GM12864 (cell line): ENCODE measurements at regions not wholly inside any gene's neighbourhood (a gene's known extent, or its start where the extent isn't known, plus 50 kb on each side); places are given as distances from the start of the nearest gene placed in this dataset.
"Not testable (repeated sequence)": the region's sequence is repeated elsewhere in the genome, so short reads cannot be mapped to it uniquely, and the experiment has no call there.

Experiments used
- DNase-seq: peaks from one replicate; pipeline ENCODE4 v3.0.0-alpha.2; 2011; ENCODE audit warnings: low read depth
- H3K4me3 ChIP-seq: 2 replicates; pipeline ENCODE4 v1.5.1; 2011; ENCODE audit warnings: mild to moderate bottlenecking, low read depth, low read length, control low read depth
- CTCF ChIP-seq: IDR thresholded peaks from 2 replicates; pipeline ENCODE4 v1.5.1; 2011; ENCODE audit warnings: low read depth, mild to moderate bottlenecking, moderate library complexity, low read length, control low read depth, inconsistent platforms; ENCODE audit errors: missing control alignments

DNA sequence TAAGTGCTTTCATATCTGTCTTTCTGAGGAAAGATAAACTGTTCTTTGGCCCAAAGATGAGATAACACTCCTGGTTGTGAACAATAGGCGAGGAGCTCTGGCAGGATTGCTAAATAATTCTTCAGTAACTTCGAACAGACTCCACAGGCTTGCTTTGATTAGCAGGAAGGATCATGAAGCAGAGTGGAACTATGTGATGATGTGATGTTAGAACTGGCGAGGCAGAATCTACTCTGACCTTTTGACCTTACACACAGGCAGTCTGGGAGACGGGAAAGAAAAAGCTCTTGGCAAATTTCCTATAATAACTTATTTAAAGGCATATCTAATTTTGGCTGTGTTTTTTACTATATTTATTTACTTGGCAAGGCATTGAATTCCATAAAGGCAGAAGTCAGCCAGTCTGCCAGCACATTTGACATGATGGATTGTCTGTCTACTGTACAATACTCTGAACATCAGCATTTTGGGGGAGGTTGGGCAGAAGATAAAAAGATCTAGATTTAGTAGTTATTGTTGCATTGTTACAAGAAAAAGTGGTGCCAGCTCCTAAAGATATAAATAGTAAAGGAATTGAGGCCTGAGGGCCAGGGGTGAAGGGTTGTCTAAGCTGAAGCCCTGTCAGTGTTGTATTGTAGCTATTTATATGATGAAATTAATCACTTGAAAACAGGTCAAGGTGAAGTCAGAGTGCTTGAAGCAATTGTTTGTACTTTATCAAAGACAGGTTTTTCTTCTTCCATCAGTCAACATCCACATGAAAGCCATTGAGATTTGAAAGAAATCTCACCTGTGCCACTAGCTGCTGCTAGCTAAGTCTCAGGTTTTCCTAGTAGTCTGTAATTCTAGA lies 708.8 kb downstream of the LTN1 start:
- DNase-seq, result no peak
- no peak overlapping the region for H3K4me3 ChIP-seq

DNA sequence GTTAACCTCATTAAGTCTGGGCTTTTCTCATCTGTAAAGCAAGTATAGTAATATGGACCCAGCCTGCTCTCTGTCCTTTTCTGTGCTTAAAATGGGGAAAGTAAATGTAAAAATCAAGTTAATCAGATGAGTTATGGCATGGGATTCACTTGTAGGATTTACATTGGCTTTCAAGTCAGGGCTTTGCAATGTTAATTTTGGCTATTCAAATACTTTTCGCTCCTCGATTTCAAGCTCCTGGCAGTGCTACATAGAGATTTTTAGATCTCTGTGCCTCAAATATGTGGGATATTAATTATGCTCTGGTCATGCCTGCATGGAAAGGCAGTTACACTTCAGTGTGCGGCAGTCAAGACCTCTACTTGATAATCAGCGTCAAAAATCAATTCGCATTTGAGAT lies 709.8 kb downstream of the LTN1 start:
- no peak overlapping the region for H3K4me3 ChIP-seq
- no peak for TF ChIP-seq CTCF
- DNase-seq, result no peak

More for the DNA sequence above, 708.8 kb downstream of the LTN1 start:
- no peak for TF ChIP-seq CTCF

DNA sequence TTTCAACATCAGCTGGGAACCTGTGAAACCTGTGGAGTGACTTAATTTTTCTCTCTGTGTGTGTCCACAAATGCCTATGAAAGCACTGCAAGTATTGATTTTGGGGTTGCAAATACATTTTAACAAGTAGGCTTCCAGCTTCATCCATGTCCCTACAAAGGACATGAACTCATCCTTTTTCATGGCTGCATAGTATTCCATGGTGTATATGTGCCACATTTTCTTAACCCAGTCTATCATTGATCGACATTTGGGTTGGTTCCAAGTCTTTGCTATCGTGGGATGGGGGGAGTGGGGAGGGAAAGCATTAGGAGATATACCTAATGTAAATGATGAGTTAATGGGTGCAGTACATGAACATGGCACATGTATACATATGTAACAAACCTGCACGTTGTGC lies 711.3 kb downstream of the LTN1 start:
- DNase-seq, H3K4me3 ChIP-seq: not testable (repeated sequence)

- no peak overlapping the region for H3K4me3 ChIP-seq
- no peak for DNase-seq
- TF ChIP-seq CTCF, result no peak
These were observed 712.1 kb downstream of the LTN1 start for GRCh38 chr21:28280611-28281010.

DNA sequence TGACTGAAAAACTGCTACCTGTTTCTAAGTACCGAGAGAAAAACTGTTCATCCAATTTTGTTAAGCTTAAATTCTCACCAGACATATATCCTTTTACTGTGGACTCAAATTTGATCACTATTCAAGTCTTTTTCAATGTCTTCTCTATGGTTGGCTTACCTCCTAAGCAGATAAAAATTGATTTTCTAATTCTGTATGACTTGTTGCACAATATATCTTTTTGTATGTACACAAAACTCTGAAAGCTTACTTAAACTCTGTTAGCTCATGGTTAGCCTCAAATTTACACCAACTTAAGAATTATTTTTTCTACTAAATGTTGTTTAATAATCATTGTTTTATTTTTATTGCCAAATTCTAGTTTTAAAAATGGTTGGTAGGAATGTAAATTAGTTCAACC lies 715.4 kb downstream of the LTN1 start:
- no peak for DNase-seq
- no peak overlapping the region for H3K4me3 ChIP-seq
- TF ChIP-seq CTCF, result no peak

GRCh38 chr21:28272272-28272992 lies 720.2 kb downstream of the LTN1 start:
- H3K4me3 ChIP-seq, result no peak overlapping the region
- DNase-seq, result no peak
- TF ChIP-seq CTCF, result no peak

GRCh38 chr21:28269173-28269572 lies 723.5 kb downstream of the LTN1 start:
- H3K4me3 ChIP-seq, result no peak overlapping the region
- TF ChIP-seq CTCF, result no peak
- DNase-seq, result no peak
